HEK293 (cell line): ENCODE measurements at regions not wholly inside any gene's neighbourhood (a gene's known extent, or its start where the extent isn't known, plus 50 kb on each side); places are given as distances from the start of the nearest gene placed in this dataset.

Experiments used
- PBX3 ChIP-seq: sonication (generic); formaldehyde crosslinking; IDR thresholded peaks from 2 replicates; pipeline ENCODE4 v1.8.1; 2022; ENCODE audit warnings: mild to moderate bottlenecking, moderate library complexity, missing genetic modification reagents
- ZNF121 ChIP-seq: fragments of 450-650 bp; formaldehyde crosslinking; IDR thresholded peaks from 2 replicates; pipeline ENCODE4 v1.5.1; 2016; ENCODE audit warnings: missing biosample characterization, missing genetic modification characterization
- ZNF155 ChIP-seq: fragments of 450-650 bp; formaldehyde crosslinking; IDR thresholded peaks from 2 replicates; pipeline ENCODE4 v1.5.1; 2016; ENCODE audit warnings: missing biosample characterization, missing genetic modification characterization
- ZNF664 ChIP-seq: fragments of 450-650 bp; formaldehyde crosslinking; IDR thresholded peaks from 2 replicates; pipeline ENCODE4 v1.5.1; 2016; ENCODE audit warnings: missing biosample characterization, missing genetic modification characterization

- TF ChIP-seq ZNF121 (tag by site-specific recombination): no peak
- TF ChIP-seq ZNF664 (tag by site-specific recombination): no peak
- TF ChIP-seq PBX3: no peak
- no peak for TF ChIP-seq ZNF155 (tag by site-specific recombination)
These were observed 158.5 kb upstream of the ARID1B start for GRCh38 chr6:156618600-156619205.
